RWPE1 (cell line): ENCODE measurements at regions not wholly inside any gene's neighbourhood (a gene's known extent, or its start where the extent isn't known, plus 50 kb on each side); places are given as distances from the start of the nearest gene placed in this dataset.
A peak's percentile ranks its signal among the peaks of the same experiment; 100 is the strongest.

Source experiments
- CTCF ChIA-PET: fragments of 350-600 bp; sonication (Branson Sonifier 250); formaldehyde crosslinking; extraction: SDS; loops from one replicate; lab custom pipeline; 2021; lab: Yijun Ruan, JAX
- POLR2A ChIA-PET: fragments of 400-600 bp; formaldehyde crosslinking; extraction: SDS; loops from one replicate; lab custom pipeline; 2020; ENCODE audit warnings: antibody characterized with exemption; ENCODE audit not compliant: low non-redundant PET; lab: Yijun Ruan, JAX
- DNase-seq: peaks from one replicate; pipeline ENCODE4 v3.0.0; 2012; ENCODE audit warnings: low spot score
- H3K27ac ChIP-seq: fragments of 450-650 bp; 2 replicates; pipeline ENCODE4 v1.5.1; 2017
- CTCF ChIP-seq: fragments of 450-650 bp; conservative IDR thresholded peaks from 2 replicates; pipeline ENCODE4 v1.5.1; 2017; ENCODE audit warnings: low read depth, mild to moderate bottlenecking

GRCh38 chr12:87137220-87137619 is 881.0 kb upstream of the MGAT4C start:
- CTCF ChIA-PET: no interaction called here
- no peak overlapping the region for H3K27ac ChIP-seq
- no peak for TF ChIP-seq CTCF
- POLR2A ChIA-PET: no interaction called here
- DNase-seq: no peak

GRCh38 chr12:87136330-87136976 is 880.3 kb upstream of the MGAT4C start:
- no peak overlapping the region for H3K27ac ChIP-seq
- TF ChIP-seq CTCF: no peak

GRCh38 chr12:87127272-87127671 is 871.1 kb upstream of the MGAT4C start:
- TF ChIP-seq CTCF: no peak
- POLR2A ChIA-PET: no interaction called here
- H3K27ac ChIP-seq: no peak overlapping the region
- CTCF ChIA-PET: no interaction called here
- peak; percentile 10 for DNase-seq

More at GRCh38 chr12:87136330-87136976, 880.3 kb upstream of the MGAT4C start:
- POLR2A ChIA-PET: no interaction called here
- no peak for DNase-seq
- CTCF ChIA-PET: interaction anchor here (0.6 kb wide), 1 partner anchor 228 kb away, joined by 4 read pairs; no protein-coding TSS in a partner anchor

DNA sequence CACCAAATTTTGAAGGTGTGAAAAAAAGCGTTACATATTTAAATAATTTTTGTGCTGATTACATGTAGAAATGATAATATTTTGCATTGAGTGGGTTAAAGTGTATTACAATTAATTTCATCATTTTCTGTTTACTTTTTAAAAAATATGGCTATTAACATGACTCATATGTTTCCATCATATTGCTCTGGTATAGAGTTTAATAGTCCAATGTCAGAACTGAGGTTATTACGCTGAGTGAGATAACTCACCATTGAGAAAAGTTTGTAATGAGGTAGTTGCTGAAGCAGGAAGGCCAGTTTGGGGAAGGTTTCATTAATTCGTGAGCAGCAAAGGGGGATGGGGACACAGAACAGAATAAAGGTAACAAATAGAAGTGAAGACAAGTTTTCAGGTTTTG is 865.7 kb upstream of the MGAT4C start:
- TF ChIP-seq CTCF: no peak
- DNase-seq: no peak
- no peak overlapping the region for H3K27ac ChIP-seq
- POLR2A ChIA-PET: no interaction called here
- CTCF ChIA-PET: no interaction called here

- no peak overlapping the region for H3K27ac ChIP-seq
- no peak for TF ChIP-seq CTCF
- DNase-seq: no peak
- POLR2A ChIA-PET: no interaction called here
- CTCF ChIA-PET: no interaction called here
Observed at GRCh38 chr12:87120440-87120839, 864.2 kb upstream of the MGAT4C start.

GRCh38 chr12:87119713-87120112 is 863.5 kb upstream of the MGAT4C start:
- ChIA-PET POLR2A (no interaction called here), CTCF (no interaction called here)
- no peak for DNase-seq
- TF ChIP-seq CTCF: no peak
- H3K27ac ChIP-seq: no peak overlapping the region
